ENCODE measurements at regions not wholly inside any gene's neighbourhood (a gene's known extent, or its start where the extent isn't known, plus 50 kb on each side); places are given as distances from the start of the nearest gene placed in this dataset.
"Not testable (repeated sequence)": the region's sequence is repeated elsewhere in the genome, so short reads cannot be mapped to it uniquely, and the experiment has no call there.

- no peak for DNase-seq (ENCODE audit: low read depth in 3 of 3)
Observed at GRCh38 chr18:62629031-62629430, 86.3 kb upstream of the PHLPP1 start.

- no peak for DNase-seq (ENCODE audit: low read depth in 3 of 3)
Observed at GRCh38 chr18:62631173-62631572, 84.2 kb upstream of the PHLPP1 start.

GRCh38 chr18:62632788-62633455 is 82.4 kb upstream of the PHLPP1 start:
- no peak for DNase-seq (ENCODE audit: low read depth in 3 of 3)

- no peak for DNase-seq (ENCODE audit: low read depth in 3 of 3)
Observed at GRCh38 chr18:62634458-62634857, 80.9 kb upstream of the PHLPP1 start.

- no peak for DNase-seq (ENCODE audit: low read depth in 3 of 3)
Observed at GRCh38 chr18:62634979-62635630, 80.2 kb upstream of the PHLPP1 start.

GRCh38 chr18:62637403-62637802 is 77.9 kb upstream of the PHLPP1 start:
- no peak for DNase-seq (ENCODE audit: low read depth in 3 of 3)

- peak; percentile 26 to 51 (median 45) for DNase-seq (ENCODE audit: low read depth in 3 of 3)
Observed at GRCh38 chr18:62637807-62638687, 77.3 kb upstream of the PHLPP1 start.

- DNase-seq (ENCODE audit: low read depth in 3 of 3) = no peak
Observed at GRCh38 chr18:62643181-62643580, 72.2 kb upstream of the PHLPP1 start.

GRCh38 chr18:62644773-62645172 is 70.6 kb upstream of the PHLPP1 start:
- no peak for DNase-seq (ENCODE audit: low read depth in 3 of 3)

- no peak for DNase-seq (ENCODE audit: low read depth in 3 of 3)
Observed at GRCh38 chr18:62647179-62647578, 68.2 kb upstream of the PHLPP1 start.

- DNase-seq (ENCODE audit: low read depth in 3 of 3) = no peak
Observed at GRCh38 chr18:62648045-62648678, 67.2 kb upstream of the PHLPP1 start.

GRCh38 chr18:62651276-62652056 is 63.9 kb upstream of the PHLPP1 start:
- no peak for DNase-seq (ENCODE audit: low read depth in 3 of 3)

GRCh38 chr18:62652057-62652629 is 63.2 kb upstream of the PHLPP1 start:
- DNase-seq (ENCODE audit: low read depth in 3 of 3) = not testable (repeated sequence)

- no peak for DNase-seq (ENCODE audit: low read depth in 3 of 3)
Observed at GRCh38 chr18:62655520-62656219, 59.7 kb upstream of the PHLPP1 start.

- no peak for DNase-seq (ENCODE audit: low read depth in 3 of 3)
Observed at GRCh38 chr18:62658028-62658427, 57.3 kb upstream of the PHLPP1 start.

GRCh38 chr18:62659698-62660097 is 55.6 kb upstream of the PHLPP1 start:
- no peak for DNase-seq (ENCODE audit: low read depth in 3 of 3)

- no peak for DNase-seq (ENCODE audit: low read depth in 3 of 3)
Observed at GRCh38 chr18:62660691-62661090, 54.6 kb upstream of the PHLPP1 start.

GRCh38 chr18:62663731-62664336 is 51.5 kb upstream of the PHLPP1 start:
- no peak for DNase-seq (ENCODE audit: low read depth in 3 of 3)

GRCh38 chr18:62664414-62664813 is 50.9 kb upstream of the PHLPP1 start:
- no peak for DNase-seq (ENCODE audit: low read depth in 3 of 3)

- DNase-seq (ENCODE audit: low read depth in 3 of 3) = no peak
Observed at GRCh38 chr18:62665188-62665587, 50.2 kb upstream of the PHLPP1 start.
